Osteocyte (in vitro differentiated cells): ENCODE measurements at regions not wholly inside any gene's neighbourhood (a gene's known extent, or its start where the extent isn't known, plus 50 kb on each side); places are given as distances from the start of the nearest gene placed in this dataset.

Source experiments
- DNase-seq: peaks from one replicate; pipeline ENCODE4 v3.0.0; 2021; ENCODE audit warnings: mixed read lengths; ENCODE audit not compliant: unreplicated experiment; ENCODE audit errors: extremely low spot score
- H3K27ac Mint-ChIP-seq: one replicate; pipeline ENCODE4 v1.8.0; 2021; ENCODE audit warnings: mild to moderate bottlenecking, mixed read lengths; ENCODE audit not compliant: unreplicated experiment
- H3K27me3 Mint-ChIP-seq: one replicate; pipeline ENCODE4 v1.8.0; 2021; ENCODE audit warnings: mixed read lengths; ENCODE audit not compliant: unreplicated experiment
- H3K36me3 Mint-ChIP-seq: one replicate; pipeline ENCODE4 v1.8.0; 2021; ENCODE audit warnings: mixed read lengths; ENCODE audit not compliant: unreplicated experiment
- H3K4me1 Mint-ChIP-seq: one replicate; pipeline ENCODE4 v1.8.0; 2021; ENCODE audit warnings: mixed read lengths; ENCODE audit not compliant: unreplicated experiment
- H3K4me3 Mint-ChIP-seq: one replicate; pipeline ENCODE4 v1.8.0; 2021; ENCODE audit warnings: mild to moderate bottlenecking, moderate library complexity, mixed read lengths; ENCODE audit not compliant: unreplicated experiment
- H3K9me3 Mint-ChIP-seq: one replicate; pipeline ENCODE4 v1.8.0; 2021; ENCODE audit warnings: mixed read lengths; ENCODE audit not compliant: unreplicated experiment
- TF ChIP-seq, protein P1 (sequence below): fragments of 200-600 bp; sonication (generic); IDR thresholded peaks from 2 replicates; pipeline ENCODE4 v1.5.0; 2021; ENCODE audit warnings: antibody characterized with exemption, mild to moderate bottlenecking, moderate library complexity

DNA sequence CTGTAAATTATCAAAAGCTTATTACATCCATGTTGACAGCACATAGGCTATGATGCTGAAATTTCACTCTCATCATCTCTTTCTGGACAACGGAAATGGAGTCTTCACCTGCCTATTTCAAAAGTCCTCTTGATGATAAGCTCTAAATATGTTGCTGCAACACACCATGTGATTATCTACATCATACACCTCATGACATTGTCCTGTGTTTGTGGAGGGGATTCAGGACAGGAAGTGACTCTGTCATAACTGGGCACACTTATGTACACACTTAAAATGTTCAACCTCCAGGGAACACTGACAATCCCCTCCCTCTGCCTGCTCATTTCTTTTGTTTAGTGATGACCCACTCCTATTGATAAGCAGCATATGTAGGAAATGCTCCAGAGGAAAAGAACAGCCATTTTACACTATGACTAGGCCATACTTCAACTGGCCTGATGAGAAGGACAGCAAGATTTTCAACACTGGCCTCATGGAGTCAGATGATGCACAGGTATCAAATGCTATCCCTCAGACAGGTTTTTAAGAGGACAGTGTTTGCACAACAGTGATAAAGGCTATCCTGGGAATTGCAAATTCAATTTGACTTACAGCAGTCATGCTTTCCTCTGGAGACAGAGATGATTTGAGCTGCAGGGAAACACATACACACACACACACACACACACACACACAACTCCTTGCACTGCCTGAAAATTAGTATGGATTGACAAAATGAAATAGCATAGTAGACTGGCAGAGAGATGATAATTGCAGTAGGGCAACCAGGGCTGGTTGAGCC lies 163.3 kb upstream of the RASGEF1B start:
- Mint-ChIP-seq H3K4me1 (no peaks in the 10 kb centered on the region), H3K36me3 (no peaks in the 10 kb centered on the region), H3K4me3 (no peak overlapping the region), H3K9me3 (no peaks in the 10 kb centered on the region), H3K27ac (no peak overlapping the region), H3K27me3 (no peaks in the 10 kb centered on the region)
- no peak for DNase-seq
- TF ChIP-seq, protein P1, sequence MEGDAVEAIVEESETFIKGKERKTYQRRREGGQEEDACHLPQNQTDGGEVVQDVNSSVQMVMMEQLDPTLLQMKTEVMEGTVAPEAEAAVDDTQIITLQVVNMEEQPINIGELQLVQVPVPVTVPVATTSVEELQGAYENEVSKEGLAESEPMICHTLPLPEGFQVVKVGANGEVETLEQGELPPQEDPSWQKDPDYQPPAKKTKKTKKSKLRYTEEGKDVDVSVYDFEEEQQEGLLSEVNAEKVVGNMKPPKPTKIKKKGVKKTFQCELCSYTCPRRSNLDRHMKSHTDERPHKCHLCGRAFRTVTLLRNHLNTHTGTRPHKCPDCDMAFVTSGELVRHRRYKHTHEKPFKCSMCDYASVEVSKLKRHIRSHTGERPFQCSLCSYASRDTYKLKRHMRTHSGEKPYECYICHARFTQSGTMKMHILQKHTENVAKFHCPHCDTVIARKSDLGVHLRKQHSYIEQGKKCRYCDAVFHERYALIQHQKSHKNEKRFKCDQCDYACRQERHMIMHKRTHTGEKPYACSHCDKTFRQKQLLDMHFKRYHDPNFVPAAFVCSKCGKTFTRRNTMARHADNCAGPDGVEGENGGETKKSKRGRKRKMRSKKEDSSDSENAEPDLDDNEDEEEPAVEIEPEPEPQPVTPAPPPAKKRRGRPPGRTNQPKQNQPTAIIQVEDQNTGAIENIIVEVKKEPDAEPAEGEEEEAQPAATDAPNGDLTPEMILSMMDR: no peak

DNA sequence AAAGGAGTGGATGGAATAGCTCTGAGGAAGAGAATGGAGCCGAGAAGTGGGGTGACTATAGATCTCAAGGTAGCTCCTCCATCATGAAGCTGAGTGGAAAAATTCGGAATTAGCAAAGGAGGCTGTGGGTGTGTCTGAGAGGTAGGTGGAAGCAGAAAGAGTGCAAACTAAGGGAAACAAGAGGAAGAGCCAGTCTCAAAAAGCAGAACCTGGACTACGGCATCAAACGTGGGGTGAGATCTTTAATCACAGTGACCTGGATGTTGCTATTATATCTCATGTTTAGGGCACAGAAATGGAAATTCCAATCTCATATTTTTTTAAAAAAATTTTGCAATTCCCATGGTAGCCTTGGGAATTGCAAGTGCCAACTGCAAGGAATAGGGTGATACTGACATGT lies 162.5 kb upstream of the RASGEF1B start:
- Mint-ChIP-seq H3K9me3 (no peaks in the 10 kb centered on the region), H3K27me3 (no peaks in the 10 kb centered on the region), H3K4me1 (no peaks in the 10 kb centered on the region), H3K36me3 (no peaks in the 10 kb centered on the region), H3K27ac (no peak overlapping the region), H3K4me3 (no peak overlapping the region)
- no peak for DNase-seq
- TF ChIP-seq, protein P1: no peak

DNA sequence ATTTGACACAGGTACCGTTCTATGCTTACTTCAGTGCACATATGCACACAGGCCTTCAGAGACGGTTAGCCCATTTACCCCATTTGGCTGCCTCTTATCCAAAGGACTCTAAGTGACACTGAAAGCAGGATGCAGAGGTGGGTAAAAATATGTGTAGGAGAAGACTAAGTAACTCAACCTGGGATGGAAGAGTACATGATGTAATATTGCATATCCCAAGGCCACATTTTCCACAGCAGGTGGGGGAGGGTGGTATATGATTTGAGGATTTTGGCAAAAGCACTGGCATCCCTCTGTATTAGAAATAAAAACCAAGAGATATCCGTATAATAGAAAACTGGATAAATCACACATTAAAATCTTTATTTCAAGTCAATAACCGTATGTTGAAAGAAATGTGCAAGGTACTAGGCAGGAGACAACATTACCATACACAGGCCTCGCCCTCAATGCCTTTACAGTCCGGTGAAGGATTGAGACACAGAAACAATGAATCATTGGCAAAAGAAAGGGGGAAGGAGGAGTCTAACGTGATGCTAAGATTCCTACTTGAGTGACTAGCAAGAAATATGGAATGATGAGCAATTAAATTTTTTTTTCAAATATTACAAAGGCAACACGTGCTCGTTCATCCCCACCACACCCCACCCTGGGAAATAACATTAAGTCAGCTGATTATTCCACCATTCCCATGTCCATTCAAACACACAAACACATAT lies 161.0 kb upstream of the RASGEF1B start:
- TF ChIP-seq, protein P1: no peak
- DNase-seq: no peak
- no peak overlapping the region for H3K4me3 Mint-ChIP-seq
- H3K36me3 Mint-ChIP-seq: no peaks in the 10 kb centered on the region
- H3K4me1 Mint-ChIP-seq: no peaks in the 10 kb centered on the region
- peaks cover 2% of the 10 kb centered on the region for H3K27me3 Mint-ChIP-seq
- H3K9me3 Mint-ChIP-seq: no peaks in the 10 kb centered on the region
- H3K27ac Mint-ChIP-seq: no peak overlapping the region

DNA sequence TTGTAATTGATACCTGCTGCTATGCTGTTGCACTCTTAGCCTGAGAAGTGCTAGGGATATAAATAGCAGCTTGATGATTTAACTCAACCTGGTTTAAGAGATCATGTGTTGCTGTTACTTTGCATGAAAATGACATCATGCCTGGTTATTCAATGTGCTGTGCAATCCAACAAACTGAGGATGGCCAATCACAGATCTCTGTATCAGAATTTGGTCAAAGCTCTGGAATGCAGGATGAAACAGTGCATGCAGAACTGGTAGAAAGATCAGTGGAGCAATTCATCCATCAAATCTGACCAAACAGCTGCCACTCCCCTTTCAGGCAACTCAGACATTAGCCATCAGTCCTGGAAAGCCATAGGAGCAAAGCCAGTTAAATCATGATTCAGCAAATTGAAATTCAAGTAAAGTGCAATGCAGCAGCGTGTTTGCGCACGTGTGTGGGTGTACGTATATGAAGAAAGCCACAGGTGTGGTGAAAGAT lies 160.3 kb upstream of the RASGEF1B start:
- Mint-ChIP-seq H3K4me1 (no peaks in the 10 kb centered on the region), H3K27me3 (peaks cover 2% of the 10 kb centered on the region), H3K36me3 (no peaks in the 10 kb centered on the region), H3K9me3 (no peaks in the 10 kb centered on the region), H3K27ac (no peak overlapping the region), H3K4me3 (no peak overlapping the region)
- no peak for DNase-seq
- TF ChIP-seq, protein P1: no peak

DNA sequence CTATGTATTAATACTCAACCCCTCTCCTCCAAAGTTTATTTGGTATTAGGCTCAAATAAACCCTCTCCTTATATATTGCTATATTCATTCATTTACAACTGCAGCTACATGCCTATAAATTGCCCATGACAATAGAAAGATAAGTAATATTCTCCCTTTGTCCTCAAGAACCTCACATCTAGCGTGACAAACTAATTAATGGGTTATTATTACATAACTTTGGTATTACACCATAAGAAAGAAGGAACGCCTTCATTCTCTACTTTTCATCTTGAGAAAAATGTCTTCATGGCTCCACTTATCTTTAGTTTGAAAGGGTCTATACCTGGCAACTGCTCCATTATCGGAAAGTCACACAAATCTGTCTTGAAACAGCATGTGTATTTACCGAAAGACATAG lies 157.7 kb upstream of the RASGEF1B start:
- H3K27ac Mint-ChIP-seq: no peak overlapping the region
- no peak for DNase-seq
- H3K27me3 Mint-ChIP-seq: peaks cover 2% of the 10 kb centered on the region
- TF ChIP-seq, protein P1: no peak
- no peaks in the 10 kb centered on the region for H3K9me3 Mint-ChIP-seq
- H3K4me1 Mint-ChIP-seq: no peaks in the 10 kb centered on the region
- H3K36me3 Mint-ChIP-seq: no peaks in the 10 kb centered on the region
- no peak overlapping the region for H3K4me3 Mint-ChIP-seq
